ENCODE measurements at regions not wholly inside any gene's neighbourhood (a gene's known extent, or its start where the extent isn't known, plus 50 kb on each side); places are given as distances from the start of the nearest gene placed in this dataset.
A peak's percentile ranks its signal among the peaks of the same experiment; 100 is the strongest.
"Not testable (repeated sequence)": the region's sequence is repeated elsewhere in the genome, so short reads cannot be mapped to it uniquely, and the experiment has no call there.

DNA sequence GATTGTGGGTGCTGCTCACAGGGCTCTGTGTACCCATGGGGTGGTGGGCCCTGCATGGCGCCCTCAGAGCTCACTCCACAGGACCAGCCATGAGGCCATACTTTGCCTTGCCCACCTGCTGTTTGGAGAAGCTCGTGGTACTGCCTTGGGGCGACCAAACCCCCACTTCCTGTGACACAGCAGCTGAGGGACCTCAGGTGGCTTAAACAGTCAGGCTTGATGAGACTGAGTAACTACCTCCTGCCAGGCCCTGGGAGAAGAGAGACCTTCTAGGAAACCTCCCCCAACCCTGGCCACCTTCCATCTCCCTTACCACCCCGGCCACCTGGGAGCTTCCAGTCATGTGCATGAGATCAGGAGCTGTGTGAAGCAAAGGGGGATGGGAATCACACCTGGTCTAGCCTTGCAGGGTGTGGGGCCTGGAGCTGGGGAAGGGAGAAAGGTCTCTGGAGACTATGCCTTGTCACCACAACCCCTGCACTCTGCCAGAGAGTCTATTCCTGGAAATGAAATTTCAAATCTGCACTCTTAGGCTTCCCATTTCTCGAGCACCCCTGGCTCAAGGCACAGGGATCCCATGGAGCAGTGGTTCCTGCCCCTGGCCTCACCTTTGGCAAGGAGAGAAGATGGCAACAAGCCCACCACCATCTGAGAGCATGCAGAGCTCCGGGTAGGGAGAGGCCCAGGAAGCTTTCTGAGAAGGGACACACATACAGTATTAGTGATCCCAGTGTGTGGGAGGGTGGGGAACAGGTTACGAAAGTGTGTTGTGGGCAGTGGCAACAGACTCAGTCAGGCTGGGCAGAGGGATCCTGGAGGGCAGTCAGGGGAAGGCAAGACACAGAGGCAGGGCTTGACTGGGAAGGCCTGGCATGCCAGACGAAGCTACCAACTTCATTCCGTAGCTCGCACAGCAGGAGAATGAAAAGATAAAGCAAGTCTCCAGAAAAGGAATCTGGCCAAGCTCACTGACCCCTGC is 125.0 kb downstream of the URI1 start:
- no peak overlapping the region for H3K27ac Mint-ChIP-seq
- CTCF ChIA-PET: no interaction called here
- no peak for ATAC-seq

DNA sequence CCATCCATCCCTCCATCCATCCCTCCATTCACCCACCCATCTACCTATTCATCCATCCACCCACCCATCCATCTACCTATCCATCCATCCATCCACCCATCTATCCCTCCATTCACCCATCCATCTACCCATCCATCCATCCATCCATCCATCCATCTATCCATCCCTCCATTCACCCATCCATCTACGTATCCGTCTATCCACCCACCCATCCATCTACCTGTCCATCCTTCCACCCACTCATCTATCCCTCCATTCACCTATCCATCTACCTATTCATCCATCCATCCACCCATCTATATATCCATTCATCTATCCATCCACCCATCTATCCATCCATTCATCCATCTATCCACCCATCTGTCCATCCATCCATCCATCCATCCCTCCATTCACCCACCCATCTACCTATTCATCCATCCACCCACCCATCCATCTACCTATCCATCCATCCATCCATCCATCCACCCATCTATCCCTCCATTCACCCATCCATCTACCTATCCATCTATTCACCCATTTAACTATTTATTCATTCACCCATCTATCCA is 126.0 kb downstream of the URI1 start:
- CTCF ChIA-PET; H3K9me3 Mint-ChIP-seq (ENCODE audit: low read depth); H3K27ac Mint-ChIP-seq: not testable (repeated sequence)

More for the DNA sequence above, 125.0 kb downstream of the URI1 start:
- Mint-ChIP-seq H3K4me3 (no peak overlapping the region), H3K27me3 (no peaks in the 10 kb centered on the region), H3K4me1 (peaks cover 4% of the 10 kb centered on the region), H3K36me3 (no peaks in the 10 kb centered on the region), H3K9me3 (ENCODE audit: low read depth) (no peaks in the 10 kb centered on the region)
- DNase-seq: no peak

DNA sequence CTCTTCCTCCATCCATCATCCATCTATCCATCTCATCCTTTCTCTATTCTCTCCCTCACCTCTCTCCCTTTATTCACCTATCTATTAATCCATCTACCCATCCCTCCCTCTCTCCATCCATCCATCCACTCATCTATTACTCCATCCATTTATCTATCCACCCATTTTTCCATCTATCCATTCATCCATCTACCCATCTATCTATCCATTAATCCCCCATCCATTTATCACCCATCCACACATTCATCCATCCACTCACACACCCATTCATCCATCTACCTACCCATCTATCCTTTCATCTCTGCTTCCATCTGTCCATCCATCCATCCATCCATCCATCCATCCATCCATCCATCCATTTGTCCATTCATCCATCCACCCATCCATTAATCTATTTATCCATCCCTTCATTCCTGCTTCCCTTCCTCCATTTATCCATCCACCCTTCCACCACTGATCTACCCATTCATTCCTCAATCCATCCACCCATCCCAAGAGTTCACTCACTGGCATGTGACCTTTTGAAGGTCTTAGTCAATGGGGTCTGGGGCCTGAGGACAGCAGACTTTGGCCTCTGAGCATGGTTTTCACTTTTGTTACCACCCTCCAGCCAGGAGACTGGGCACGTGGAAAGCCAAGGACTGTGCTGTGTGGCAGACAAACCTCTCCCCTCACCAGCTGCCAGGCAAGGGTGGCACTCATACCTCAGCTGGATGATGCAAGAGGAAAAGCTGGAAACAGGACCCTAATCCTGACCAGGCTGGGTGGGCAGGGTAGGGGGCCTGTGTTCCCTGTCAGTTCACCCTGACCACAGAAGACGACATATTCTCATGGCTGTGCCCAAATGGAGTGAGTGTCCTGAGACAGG is 126.7 kb downstream of the URI1 start:
- peaks cover 4% of the 10 kb centered on the region for H3K4me1 Mint-ChIP-seq
- DNase-seq (peak; percentile 8), ATAC-seq (no peak)
- H3K27ac Mint-ChIP-seq: no peak overlapping the region
- no peaks in the 10 kb centered on the region for H3K27me3 Mint-ChIP-seq
- H3K4me3 Mint-ChIP-seq: no peak overlapping the region
- H3K36me3 Mint-ChIP-seq: no peaks in the 10 kb centered on the region
- H3K9me3 Mint-ChIP-seq (ENCODE audit: low read depth): no peaks in the 10 kb centered on the region
- CTCF ChIA-PET: no interaction called here

More for the DNA sequence above, 126.0 kb downstream of the URI1 start:
- H3K4me1 Mint-ChIP-seq, ATAC-seq, H3K36me3 Mint-ChIP-seq, H3K4me3 Mint-ChIP-seq, DNase-seq, H3K27me3 Mint-ChIP-seq: not testable (repeated sequence)

- Mint-ChIP-seq H3K4me1 (peaks cover 4% of the 10 kb centered on the region), H3K27me3 (no peaks in the 10 kb centered on the region), H3K9me3 (ENCODE audit: low read depth) (no peaks in the 10 kb centered on the region), H3K4me3 (no peak overlapping the region), H3K27ac (no peak overlapping the region), H3K36me3 (no peaks in the 10 kb centered on the region)
- CTCF ChIA-PET: no interaction called here
- DNase-seq (no peak), ATAC-seq (no peak)
These were observed 127.6 kb downstream of the URI1 start for GRCh38 chr19:30069535-30070197.

- CTCF ChIA-PET: no interaction called here
- Mint-ChIP-seq H3K4me3 (no peak overlapping the region), H3K36me3 (no peaks in the 10 kb centered on the region), H3K27ac (no peak overlapping the region), H3K27me3 (no peaks in the 10 kb centered on the region), H3K9me3 (ENCODE audit: low read depth) (no peaks in the 10 kb centered on the region), H3K4me1 (peaks cover 4% of the 10 kb centered on the region)
- DNase-seq (no peak), ATAC-seq (no peak)
These were observed 128.3 kb downstream of the URI1 start for GRCh38 chr19:30070198-30070967.

GRCh38 chr19:30070968-30071632 is 129.1 kb downstream of the URI1 start:
- Mint-ChIP-seq H3K36me3 (no peaks in the 10 kb centered on the region), H3K27ac (no peak overlapping the region), H3K27me3 (peaks cover 3% of the 10 kb centered on the region), H3K9me3 (ENCODE audit: low read depth) (no peaks in the 10 kb centered on the region), H3K4me1 (peaks cover 4% of the 10 kb centered on the region), H3K4me3 (no peak overlapping the region)
- CTCF ChIA-PET: no interaction called here
- DNase-seq (no peak), ATAC-seq (no peak)

DNA sequence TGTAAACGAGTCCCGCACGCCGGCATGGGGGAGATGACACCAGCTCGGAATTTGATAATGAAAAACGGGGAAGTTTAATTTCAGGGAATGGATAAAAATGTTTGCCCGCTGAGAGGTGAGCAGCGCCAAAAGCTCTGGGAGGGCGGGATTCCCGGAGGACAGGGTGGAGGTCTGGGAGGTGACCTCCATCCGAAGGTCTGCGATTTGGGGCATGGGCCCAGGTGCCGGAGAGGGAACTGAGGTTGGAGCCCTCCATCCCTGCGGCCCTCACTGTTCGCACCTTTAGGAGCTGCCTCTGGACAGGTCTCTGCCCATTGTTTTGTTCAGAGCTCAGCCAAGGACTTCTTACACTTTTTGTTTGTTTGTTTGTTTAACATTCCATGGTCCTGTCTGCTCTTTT is 129.8 kb downstream of the URI1 start:
- Mint-ChIP-seq H3K4me1 (no peaks in the 10 kb centered on the region), H3K36me3 (no peaks in the 10 kb centered on the region), H3K27ac (no peak overlapping the region), H3K4me3 (no peak overlapping the region), H3K9me3 (ENCODE audit: low read depth) (no peaks in the 10 kb centered on the region), H3K27me3 (peaks cover 3% of the 10 kb centered on the region)
- CTCF ChIA-PET: no interaction called here
- no peak for DNase-seq
- ATAC-seq: no peak

GRCh38 chr19:30073152-30074000 is 131.3 kb downstream of the URI1 start:
- Mint-ChIP-seq H3K9me3 (ENCODE audit: low read depth) (no peaks in the 10 kb centered on the region), H3K27ac (no peak overlapping the region), H3K4me1 (no peaks in the 10 kb centered on the region), H3K4me3 (no peak overlapping the region), H3K27me3 (peaks cover 3% of the 10 kb centered on the region), H3K36me3 (no peaks in the 10 kb centered on the region)
- ATAC-seq (no peak), DNase-seq (no peak)
- CTCF ChIA-PET: no interaction called here

GRCh38 chr19:30074096-30074495 is 132.1 kb downstream of the URI1 start:
- no peak for ATAC-seq
- H3K9me3 Mint-ChIP-seq (ENCODE audit: low read depth): no peaks in the 10 kb centered on the region
- H3K36me3 Mint-ChIP-seq: no peaks in the 10 kb centered on the region
- no peak overlapping the region for H3K4me3 Mint-ChIP-seq
- no peak overlapping the region for H3K27ac Mint-ChIP-seq
- H3K4me1 Mint-ChIP-seq: no peaks in the 10 kb centered on the region
- DNase-seq: no peak
- CTCF ChIA-PET: no interaction called here
- peaks cover 3% of the 10 kb centered on the region for H3K27me3 Mint-ChIP-seq

DNA sequence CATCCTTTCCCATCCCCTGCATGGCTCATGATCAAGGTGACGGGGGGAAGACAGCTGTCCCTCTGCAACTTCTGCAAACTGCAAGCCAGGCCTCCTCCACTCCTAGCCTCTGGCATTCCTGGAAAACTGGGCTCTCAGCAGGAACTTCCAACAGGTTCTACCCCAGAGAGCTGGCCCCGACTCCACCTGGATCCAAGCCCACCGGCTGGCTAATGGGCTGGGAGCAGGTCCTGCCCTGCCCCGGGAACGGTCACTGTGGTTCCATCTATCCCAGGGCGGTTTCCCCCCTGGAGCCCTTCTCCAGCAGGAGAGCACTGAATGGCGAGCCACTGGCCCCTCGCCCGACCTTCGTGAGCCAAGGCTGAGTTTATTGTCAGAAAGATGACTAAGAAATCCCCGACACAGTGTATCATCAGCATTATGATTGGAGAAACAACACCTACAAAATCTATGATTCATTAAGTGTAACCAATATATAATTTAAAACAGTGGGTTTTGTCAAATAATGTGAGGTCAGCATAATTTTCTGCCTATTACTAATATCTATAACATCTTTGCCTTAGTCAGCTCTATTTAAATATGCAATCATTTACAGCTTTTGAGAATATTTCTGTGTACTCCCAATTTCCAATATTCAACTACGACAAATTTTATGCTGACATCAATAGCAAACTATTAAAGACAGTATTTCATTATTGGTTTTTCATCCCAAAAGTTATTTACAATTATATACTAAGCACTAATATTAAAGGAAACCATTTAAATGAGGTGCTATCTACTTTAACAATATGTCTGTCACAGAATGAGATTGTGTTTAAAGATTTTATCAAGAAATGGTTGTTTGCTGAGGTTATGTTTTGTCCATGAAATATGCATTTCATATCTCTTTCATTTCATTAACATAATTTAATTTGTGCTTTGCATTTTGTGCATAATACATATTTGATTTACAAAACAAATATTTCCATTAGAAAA is 133.0 kb downstream of the URI1 start:
- no peak for ATAC-seq
- Mint-ChIP-seq H3K4me3 (no peak overlapping the region), H3K36me3 (no peaks in the 10 kb centered on the region), H3K9me3 (ENCODE audit: low read depth) (no peaks in the 10 kb centered on the region), H3K4me1 (no peaks in the 10 kb centered on the region), H3K27ac (no peak overlapping the region), H3K27me3 (peaks cover 3% of the 10 kb centered on the region)
- CTCF ChIA-PET: no interaction called here
- no peak for DNase-seq

DNA sequence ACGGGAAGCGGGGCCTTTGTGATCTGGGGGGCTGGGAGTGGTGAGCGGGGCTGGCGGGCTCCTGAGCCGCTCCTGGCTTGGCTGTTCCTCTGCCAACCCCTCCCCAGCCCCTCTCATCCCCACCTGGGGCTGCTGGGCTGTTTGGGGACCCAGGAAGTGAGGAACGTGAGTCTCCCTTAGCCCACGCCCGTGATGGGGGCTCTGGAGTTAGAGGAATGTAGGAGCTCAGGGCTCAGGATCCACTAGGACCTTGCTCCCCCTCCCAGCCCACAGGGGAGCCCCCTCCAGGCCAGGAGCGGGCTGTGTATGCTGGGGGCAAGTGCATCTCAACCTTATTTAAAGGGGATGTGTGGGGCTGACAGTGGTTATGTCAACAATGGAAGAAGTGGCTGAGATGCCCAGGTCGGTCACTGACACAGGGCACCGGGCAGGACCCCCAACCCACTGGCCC is 134.1 kb downstream of the URI1 start:
- CTCF ChIA-PET: no interaction called here
- Mint-ChIP-seq H3K27ac (no peak overlapping the region), H3K9me3 (ENCODE audit: low read depth) (no peaks in the 10 kb centered on the region), H3K36me3 (no peaks in the 10 kb centered on the region), H3K4me3 (no peak overlapping the region), H3K4me1 (no peaks in the 10 kb centered on the region), H3K27me3 (peaks cover 3% of the 10 kb centered on the region)
- ATAC-seq (no peak), DNase-seq (no peak)
